HEK293 (cell line): ENCODE measurements at regions not wholly inside any gene's neighbourhood (a gene's known extent, or its start where the extent isn't known, plus 50 kb on each side); places are given as distances from the start of the nearest gene placed in this dataset.

Experiments
- CTCF ChIA-PET: fragments of 350-600 bp; formaldehyde crosslinking; extraction: SDS; loops from one replicate; lab custom pipeline; 2021; ENCODE audit warnings: antibody characterized with exemption; lab: Yijun Ruan, JAX
- POLR2A ChIA-PET: fragments of 300-600 bp; formaldehyde crosslinking; extraction: SDS; loops from one replicate; lab custom pipeline; 2020; ENCODE audit warnings: antibody characterized with exemption, inconsistent platforms; lab: Yijun Ruan, JAX
- H3K27ac ChIP-seq: fragments of 200-500 bp; sonication (Bioruptor generic); 2 replicates; pipeline ENCODE4 v1.5.1; 2014; ENCODE audit warnings: low read depth, low read length, control low read depth, inconsistent platforms; ENCODE audit errors: extremely low read depth
- H3K36me3 ChIP-seq, 2 experiments: fragments of 200-500 bp in 1 of 2; sonication (Bioruptor generic) in 1 of 2; 1 replicate in 1 of 2; 2 replicates in 1 of 2; pipeline ENCODE4 v1.5.1; 2014 to 2017; ENCODE audit warnings: inconsistent platforms in 2 of 2, low read length in 2 of 2; ENCODE audit not compliant: control insufficient read depth in 2 of 2, insufficient read depth in 1 of 2
- H3K4me1 ChIP-seq: fragments of 200-500 bp; sonication (Bioruptor generic); 2 replicates; pipeline ENCODE4 v1.5.1; 2014; ENCODE audit warnings: mild to moderate bottlenecking, low read length, inconsistent platforms; ENCODE audit not compliant: control insufficient read depth, insufficient read depth
- H3K4me3 ChIP-seq: 2 replicates; pipeline ENCODE4 v1.5.1; 2011; ENCODE audit warnings: low read depth, mild to moderate bottlenecking, control low read depth, low read length, moderate library complexity
- H3K9me3 ChIP-seq: fragments of 200-500 bp; sonication (Bioruptor generic); 2 replicates; pipeline ENCODE4 v1.5.1; 2014; ENCODE audit warnings: low read depth, low read length, inconsistent platforms; ENCODE audit not compliant: control insufficient read depth, insufficient read depth
- GLI2 ChIP-seq: fragments of 450-650 bp; formaldehyde crosslinking; IDR thresholded peaks from 2 replicates; pipeline ENCODE4; 2017; ENCODE audit warnings: missing biosample characterization, missing genetic modification characterization, low read depth, borderline replicate concordance
- GLIS2 ChIP-seq: fragments of 450-650 bp; formaldehyde crosslinking; IDR thresholded peaks from 2 replicates; pipeline ENCODE4 v1.5.1; 2016; ENCODE audit warnings: missing biosample characterization, missing genetic modification characterization
- KLF1 ChIP-seq: fragments of 450-650 bp; formaldehyde crosslinking; IDR thresholded peaks from 2 replicates; pipeline ENCODE4 v1.5.1; 2016; ENCODE audit warnings: missing biosample characterization, missing genetic modification characterization
- MEIS1 ChIP-seq: sonication (generic); formaldehyde crosslinking; IDR thresholded peaks from 2 replicates; pipeline ENCODE4 v1.8.1; 2022; ENCODE audit warnings: missing genetic modification reagents, mild to moderate bottlenecking, borderline replicate concordance
- OSR2 ChIP-seq: fragments of 450-650 bp; formaldehyde crosslinking; IDR thresholded peaks from 2 replicates; pipeline ENCODE4 v1.5.1; 2016; ENCODE audit warnings: missing biosample characterization, missing genetic modification characterization
- SCRT1 ChIP-seq: fragments of 450-650 bp; formaldehyde crosslinking; IDR thresholded peaks from 2 replicates; pipeline ENCODE4 v1.5.1; 2016; ENCODE audit warnings: missing biosample characterization, missing genetic modification characterization, borderline replicate concordance
- ZBTB20 ChIP-seq: fragments of 450-650 bp; formaldehyde crosslinking; IDR thresholded peaks from 2 replicates; pipeline ENCODE4 v1.5.1; 2016; ENCODE audit warnings: missing biosample characterization, missing genetic modification characterization
- ZBTB48 ChIP-seq: fragments of 450-650 bp; formaldehyde crosslinking; IDR thresholded peaks from 2 replicates; pipeline ENCODE4 v1.5.1; 2016; ENCODE audit warnings: missing biosample characterization, missing genetic modification characterization
- ZFP69B ChIP-seq: fragments of 450-650 bp; formaldehyde crosslinking; IDR thresholded peaks from 2 replicates; pipeline ENCODE4 v1.5.1; 2016; ENCODE audit warnings: missing biosample characterization, missing genetic modification characterization
- ZNF114 ChIP-seq: fragments of 450-650 bp; formaldehyde crosslinking; IDR thresholded peaks from 2 replicates; pipeline ENCODE4 v1.5.0; 2017; ENCODE audit warnings: missing biosample characterization, missing genetic modification characterization
- ZNF155 ChIP-seq: fragments of 450-650 bp; formaldehyde crosslinking; IDR thresholded peaks from 2 replicates; pipeline ENCODE4 v1.5.1; 2016; ENCODE audit warnings: missing biosample characterization, missing genetic modification characterization
- ZNF248 ChIP-seq: fragments of 450-650 bp; formaldehyde crosslinking; IDR thresholded peaks from 2 replicates; pipeline ENCODE4 v1.5.1; 2017; ENCODE audit warnings: missing biosample characterization, missing genetic modification characterization
- ZNF292 ChIP-seq: fragments of 450-650 bp; formaldehyde crosslinking; IDR thresholded peaks from 2 replicates; pipeline ENCODE4 v1.5.1; 2016; ENCODE audit warnings: low read depth, missing biosample characterization, missing genetic modification characterization, borderline replicate concordance
- ZNF354C ChIP-seq: fragments of 450-650 bp; formaldehyde crosslinking; IDR thresholded peaks from 2 replicates; pipeline ENCODE4 v1.5.1; 2016; ENCODE audit warnings: missing biosample characterization, missing genetic modification characterization, low read depth, borderline replicate concordance
- ZNF394 ChIP-seq: fragments of 450-650 bp; formaldehyde crosslinking; IDR thresholded peaks from 2 replicates; pipeline ENCODE4 v1.5.1; 2016; ENCODE audit warnings: missing biosample characterization, missing genetic modification characterization, mild to moderate bottlenecking, moderate library complexity, borderline replicate concordance
- ZNF48 ChIP-seq: fragments of 450-650 bp; formaldehyde crosslinking; IDR thresholded peaks from 2 replicates; pipeline ENCODE4 v1.5.1; 2016; ENCODE audit warnings: missing biosample characterization, missing genetic modification characterization
- ZNF501 ChIP-seq: fragments of 450-650 bp; formaldehyde crosslinking; IDR thresholded peaks from 2 replicates; pipeline ENCODE4 v1.5.1; 2016; ENCODE audit warnings: missing biosample characterization, missing genetic modification characterization
- ZNF514 ChIP-seq: fragments of 450-650 bp; formaldehyde crosslinking; IDR thresholded peaks from 2 replicates; pipeline ENCODE4 v1.5.1; 2016; ENCODE audit warnings: missing biosample characterization, missing genetic modification characterization
- ZNF561 ChIP-seq: fragments of 450-650 bp; IDR thresholded peaks from 2 replicates; pipeline ENCODE4 v1.5.1; 2018; ENCODE audit warnings: missing biosample characterization, missing genetic modification characterization, borderline replicate concordance
- ZNF677 ChIP-seq: fragments of 450-650 bp; IDR thresholded peaks from 2 replicates; pipeline ENCODE4 v1.5.0; 2018; ENCODE audit warnings: missing biosample characterization, mild to moderate bottlenecking, missing genetic modification characterization, moderate library complexity
- ZNF785 ChIP-seq: fragments of 450-650 bp; formaldehyde crosslinking; IDR thresholded peaks from 2 replicates; pipeline ENCODE4 v1.5.1; 2016; ENCODE audit warnings: missing biosample characterization, missing genetic modification characterization
- TF ChIP-seq, protein P1 (sequence below): fragments of 450-650 bp; formaldehyde crosslinking; IDR thresholded peaks from 2 replicates; pipeline ENCODE4 v1.5.1; 2017; ENCODE audit warnings: missing biosample characterization, missing genetic modification characterization
- TF ChIP-seq, protein P2 (sequence below): fragments of 450-650 bp; formaldehyde crosslinking; IDR thresholded peaks from 2 replicates; pipeline ENCODE4 v1.5.1; 2016; ENCODE audit warnings: missing biosample characterization, missing genetic modification characterization
- TF ChIP-seq, protein P3 (sequence below): fragments of 450-650 bp; formaldehyde crosslinking; IDR thresholded peaks from 2 replicates; pipeline ENCODE4 v1.5.1; 2016; ENCODE audit warnings: missing biosample characterization, missing genetic modification characterization
- TF ChIP-seq, protein P4 (sequence below): fragments of 450-650 bp; formaldehyde crosslinking; IDR thresholded peaks from 2 replicates; pipeline ENCODE4 v1.5.1; 2017; ENCODE audit warnings: missing biosample characterization, mild to moderate bottlenecking, missing genetic modification characterization, moderate library complexity
- TF ChIP-seq, protein P5 (sequence below): sonication (generic); formaldehyde crosslinking; IDR thresholded peaks from 2 replicates; pipeline ENCODE4 v1.8.1; 2022; ENCODE audit warnings: mild to moderate bottlenecking, moderate library complexity, missing genetic modification reagents
- TF ChIP-seq, protein P6 (sequence below): fragments of 450-650 bp; formaldehyde crosslinking; IDR thresholded peaks from 2 replicates; pipeline ENCODE4 v1.5.1; 2016; ENCODE audit warnings: missing biosample characterization, missing genetic modification characterization

DNA sequence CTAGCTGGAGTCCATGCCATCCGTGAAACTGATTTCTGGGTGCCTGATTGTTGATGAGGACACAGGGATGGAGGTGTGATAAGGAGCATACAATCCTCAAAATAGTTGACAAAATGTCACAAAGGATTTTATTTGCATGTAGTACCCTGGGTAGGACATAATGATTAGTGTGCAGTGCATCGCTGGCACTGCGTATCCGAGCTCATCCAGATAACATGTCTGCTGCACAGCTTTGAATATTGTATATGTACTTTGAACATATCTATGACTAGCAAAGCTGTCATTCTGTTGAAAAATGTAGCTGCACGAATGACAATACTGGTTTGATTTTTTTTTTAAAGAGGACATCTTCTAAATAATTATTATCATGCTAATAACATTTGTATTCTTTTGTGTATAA is 529.7 kb upstream of the FANCL start:
- Histone ChIP-seq H3K36me3 (no peaks in the 10 kb centered on the region), H3K4me3 (no peak overlapping the region), H3K9me3 (no peaks in the 10 kb centered on the region), H3K27ac (no peak overlapping the region), H3K4me1 (peaks cover 22% of the 10 kb centered on the region)
- CTCF ChIA-PET: interaction anchor here (0.7 to 0.8 kb wide), 2 partner anchors 203 to 255 kb away, joined by 3 read pairs; no protein-coding TSS in a partner anchor
- no peak for TF ChIP-seq ZNF785 (tag by site-specific recombination)
- no peak for TF ChIP-seq SCRT1
- TF ChIP-seq ZNF292: no peak
- no peak for TF ChIP-seq ZBTB20 (tag by site-specific recombination)
- no peak for TF ChIP-seq ZNF114
- no peak for TF ChIP-seq KLF1 (tag by site-specific recombination)
- no peak for TF ChIP-seq ZNF48 (tag by site-specific recombination)
- TF ChIP-seq, protein P1, sequence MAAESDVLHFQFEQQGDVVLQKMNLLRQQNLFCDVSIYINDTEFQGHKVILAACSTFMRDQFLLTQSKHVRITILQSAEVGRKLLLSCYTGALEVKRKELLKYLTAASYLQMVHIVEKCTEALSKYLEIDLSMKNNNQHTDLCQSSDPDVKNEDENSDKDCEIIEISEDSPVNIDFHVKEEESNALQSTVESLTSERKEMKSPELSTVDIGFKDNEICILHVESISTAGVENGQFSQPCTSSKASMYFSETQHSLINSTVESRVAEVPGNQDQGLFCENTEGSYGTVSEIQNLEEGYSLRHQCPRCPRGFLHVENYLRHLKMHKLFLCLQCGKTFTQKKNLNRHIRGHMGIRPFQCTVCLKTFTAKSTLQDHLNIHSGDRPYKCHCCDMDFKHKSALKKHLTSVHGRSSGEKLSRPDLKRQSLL (tag by site-specific recombination): no peak
- TF ChIP-seq, protein P2, sequence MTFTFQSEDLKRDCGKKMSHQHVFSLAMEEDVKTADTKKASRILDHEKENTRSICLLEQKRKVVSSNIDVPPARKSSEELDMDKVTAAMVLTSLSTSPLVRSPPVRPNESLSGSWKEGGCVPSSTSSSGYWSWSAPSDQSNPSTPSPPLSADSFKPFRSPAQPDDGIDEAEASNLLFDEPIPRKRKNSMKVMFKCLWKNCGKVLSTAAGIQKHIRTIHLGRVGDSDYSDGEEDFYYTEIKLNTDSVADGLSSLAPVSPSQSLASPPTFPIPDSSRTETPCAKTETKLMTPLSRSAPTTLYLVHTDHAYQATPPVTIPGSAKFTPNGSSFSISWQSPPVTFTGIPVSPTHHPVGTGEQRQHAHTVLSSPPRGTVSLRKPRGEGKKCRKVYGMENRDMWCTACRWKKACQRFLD (tag by site-specific recombination): no peak
- TF ChIP-seq, protein P3, sequence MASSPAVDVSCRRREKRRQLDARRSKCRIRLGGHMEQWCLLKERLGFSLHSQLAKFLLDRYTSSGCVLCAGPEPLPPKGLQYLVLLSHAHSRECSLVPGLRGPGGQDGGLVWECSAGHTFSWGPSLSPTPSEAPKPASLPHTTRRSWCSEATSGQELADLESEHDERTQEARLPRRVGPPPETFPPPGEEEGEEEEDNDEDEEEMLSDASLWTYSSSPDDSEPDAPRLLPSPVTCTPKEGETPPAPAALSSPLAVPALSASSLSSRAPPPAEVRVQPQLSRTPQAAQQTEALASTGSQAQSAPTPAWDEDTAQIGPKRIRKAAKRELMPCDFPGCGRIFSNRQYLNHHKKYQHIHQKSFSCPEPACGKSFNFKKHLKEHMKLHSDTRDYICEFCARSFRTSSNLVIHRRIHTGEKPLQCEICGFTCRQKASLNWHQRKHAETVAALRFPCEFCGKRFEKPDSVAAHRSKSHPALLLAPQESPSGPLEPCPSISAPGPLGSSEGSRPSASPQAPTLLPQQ (tag by site-specific recombination): no peak
- no peak for TF ChIP-seq ZNF354C (tag by site-specific recombination)
- TF ChIP-seq ZNF501 (tag by site-specific recombination): no peak
- TF ChIP-seq ZNF248 (tag by site-specific recombination): no peak
- no peak for TF ChIP-seq OSR2
- TF ChIP-seq ZNF561 (tag by site-specific recombination): no peak
- TF ChIP-seq, protein P4, sequence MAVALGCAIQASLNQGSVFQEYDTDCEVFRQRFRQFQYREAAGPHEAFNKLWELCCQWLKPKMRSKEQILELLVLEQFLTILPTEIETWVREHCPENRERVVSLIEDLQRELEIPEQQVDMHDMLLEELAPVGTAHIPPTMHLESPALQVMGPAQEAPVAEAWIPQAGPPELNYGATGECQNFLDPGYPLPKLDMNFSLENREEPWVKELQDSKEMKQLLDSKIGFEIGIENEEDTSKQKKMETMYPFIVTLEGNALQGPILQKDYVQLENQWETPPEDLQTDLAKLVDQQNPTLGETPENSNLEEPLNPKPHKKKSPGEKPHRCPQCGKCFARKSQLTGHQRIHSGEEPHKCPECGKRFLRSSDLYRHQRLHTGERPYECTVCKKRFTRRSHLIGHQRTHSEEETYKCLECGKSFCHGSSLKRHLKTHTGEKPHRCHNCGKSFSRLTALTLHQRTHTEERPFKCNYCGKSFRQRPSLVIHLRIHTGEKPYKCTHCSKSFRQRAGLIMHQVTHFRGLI: no peak
- POLR2A ChIA-PET: no interaction called here

DNA sequence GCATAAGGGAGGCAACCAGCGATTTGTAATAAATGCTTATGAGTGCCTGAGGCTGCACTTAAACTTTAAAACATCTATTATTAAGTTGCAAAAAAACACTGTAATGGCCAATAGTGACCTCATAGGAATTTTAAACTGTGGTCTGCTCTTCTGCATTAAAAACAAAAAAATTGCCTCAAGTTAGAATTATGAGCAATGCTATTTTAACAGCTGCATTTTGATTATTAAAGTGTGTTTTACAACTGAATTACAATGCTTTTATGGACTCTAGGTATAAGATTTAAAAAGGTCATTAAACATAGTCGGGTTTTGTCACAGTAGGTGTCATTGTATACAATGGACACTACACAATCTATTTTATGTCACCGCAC is 528.7 kb upstream of the FANCL start:
- Histone ChIP-seq H3K4me3 (no peak overlapping the region), H3K36me3 (no peaks in the 10 kb centered on the region), H3K4me1 (peaks cover 22% of the 10 kb centered on the region), H3K27ac (no peak overlapping the region), H3K9me3 (no peaks in the 10 kb centered on the region)
- ChIA-PET POLR2A (interaction anchor here (0.7 kb wide), 1 partner anchor 203 kb away, joined by 3 read pairs; no protein-coding TSS in a partner anchor), CTCF (no interaction called here)
- TF ChIP-seq ZNF677 (tag by site-specific recombination) (no peak), GLIS2 (tag by site-specific recombination) (no peak), ZNF155 (tag by site-specific recombination) (no peak), ZBTB48 (tag by site-specific recombination) (no peak), ZBTB20 (tag by site-specific recombination) (no peak), ZNF514 (tag by site-specific recombination) (no peak), ZFP69B (tag by site-specific recombination) (no peak), KLF1 (tag by site-specific recombination) (no peak), GLI2 (peak; percentile 56; the same call in 1 of the 2 replicates), ZNF394 (tag by site-specific recombination) (no peak), MEIS1 (no peak)
- TF ChIP-seq, protein P5, sequence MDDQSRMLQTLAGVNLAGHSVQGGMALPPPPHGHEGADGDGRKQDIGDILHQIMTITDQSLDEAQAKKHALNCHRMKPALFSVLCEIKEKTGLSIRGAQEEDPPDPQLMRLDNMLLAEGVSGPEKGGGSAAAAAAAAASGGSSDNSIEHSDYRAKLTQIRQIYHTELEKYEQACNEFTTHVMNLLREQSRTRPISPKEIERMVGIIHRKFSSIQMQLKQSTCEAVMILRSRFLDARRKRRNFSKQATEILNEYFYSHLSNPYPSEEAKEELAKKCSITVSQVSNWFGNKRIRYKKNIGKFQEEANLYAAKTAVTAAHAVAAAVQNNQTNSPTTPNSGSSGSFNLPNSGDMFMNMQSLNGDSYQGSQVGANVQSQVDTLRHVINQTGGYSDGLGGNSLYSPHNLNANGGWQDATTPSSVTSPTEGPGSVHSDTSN (CRISPR knock-in tag): no peak
- TF ChIP-seq, protein P6, sequence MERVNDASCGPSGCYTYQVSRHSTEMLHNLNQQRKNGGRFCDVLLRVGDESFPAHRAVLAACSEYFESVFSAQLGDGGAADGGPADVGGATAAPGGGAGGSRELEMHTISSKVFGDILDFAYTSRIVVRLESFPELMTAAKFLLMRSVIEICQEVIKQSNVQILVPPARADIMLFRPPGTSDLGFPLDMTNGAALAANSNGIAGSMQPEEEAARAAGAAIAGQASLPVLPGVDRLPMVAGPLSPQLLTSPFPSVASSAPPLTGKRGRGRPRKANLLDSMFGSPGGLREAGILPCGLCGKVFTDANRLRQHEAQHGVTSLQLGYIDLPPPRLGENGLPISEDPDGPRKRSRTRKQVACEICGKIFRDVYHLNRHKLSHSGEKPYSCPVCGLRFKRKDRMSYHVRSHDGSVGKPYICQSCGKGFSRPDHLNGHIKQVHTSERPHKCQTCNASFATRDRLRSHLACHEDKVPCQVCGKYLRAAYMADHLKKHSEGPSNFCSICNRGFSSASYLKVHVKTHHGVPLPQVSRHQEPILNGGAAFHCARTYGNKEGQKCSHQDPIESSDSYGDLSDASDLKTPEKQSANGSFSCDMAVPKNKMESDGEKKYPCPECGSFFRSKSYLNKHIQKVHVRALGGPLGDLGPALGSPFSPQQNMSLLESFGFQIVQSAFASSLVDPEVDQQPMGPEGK (tag by site-specific recombination): no peak
